IMR-90 (cell line): ENCODE measurements at regions not wholly inside any gene's neighbourhood (a gene's known extent, or its start where the extent isn't known, plus 50 kb on each side); places are given as distances from the start of the nearest gene placed in this dataset.

ENCODE experiments used
- ATAC-seq: fragments of 200-7000 bp; cut with Tn5 transposase; 2 replicates; pipeline ENCODE4 v1.9.1; 2020; ENCODE audit warnings: low read depth, mild to moderate bottlenecking, moderate library complexity
- BruUV-seq: library from RNA; stranded (reverse); fragments of 400-500 nt; replicated peaks from 2 replicates; lab custom pipeline; 2021; lab: Mats Ljungman, UMichigan
- CTCF ChIA-PET: fragments of 300-600 bp; formaldehyde crosslinking; extraction: SDS; loops from one replicate; lab custom pipeline; 2021; ENCODE audit warnings: antibody characterized with exemption; lab: Yijun Ruan, JAX
- POLR2A ChIA-PET: fragments of 300-600 bp; sonication (Branson Sonifier 250); formaldehyde crosslinking; loops from one replicate; lab custom pipeline; 2022; ENCODE audit warnings: antibody characterized with exemption; ENCODE audit not compliant: unreplicated experiment; lab: Charles Lee
- DNase-seq: peaks from one replicate; pipeline ENCODE4 v3.0.0; 2013
- H2AFZ ChIP-seq: replicated peaks from 2 replicates; pipeline ENCODE3; 2013; ENCODE audit warnings: low read length, mild to moderate bottlenecking; ENCODE audit not compliant: poor library complexity
- H2AK5ac ChIP-seq: 2 replicates; pipeline ENCODE4 v1.6.1; 2013; ENCODE audit warnings: low read depth, low read length, inconsistent platforms
- H2AK9ac ChIP-seq: replicated peaks from 2 replicates; pipeline ENCODE3; 2013; ENCODE audit warnings: mild to moderate bottlenecking, low read depth, low read length, moderate library complexity; ENCODE audit not compliant: poor library complexity
- H2BK120ac ChIP-seq: 2 replicates; pipeline ENCODE4 v1.6.1; 2013; ENCODE audit warnings: low read depth, low read length, inconsistent platforms
- H2BK15ac ChIP-seq: 3 replicates; pipeline ENCODE4 v1.6.1; 2013; ENCODE audit warnings: low read depth, low read length, inconsistent platforms
- H2BK20ac ChIP-seq: 2 replicates; pipeline ENCODE4 v1.6.1; 2013; ENCODE audit warnings: low read depth, mild to moderate bottlenecking, inconsistent platforms, low read length, moderate library complexity
- H2BK5ac ChIP-seq: 2 replicates; pipeline ENCODE4 v1.6.1; 2013; ENCODE audit warnings: mild to moderate bottlenecking, low read depth, low read length, inconsistent platforms; ENCODE audit not compliant: poor library complexity, severe bottlenecking
- H3K14ac ChIP-seq: replicated peaks from 2 replicates; pipeline ENCODE4 v1.6.1; 2013; ENCODE audit warnings: low read depth, low read length, inconsistent platforms
- H3K18ac ChIP-seq: 2 replicates; pipeline ENCODE4 v1.6.1; 2013; ENCODE audit warnings: low read depth, low read length, control low read depth
- H3K23ac ChIP-seq: 2 replicates; pipeline ENCODE4 v1.6.1; 2013; ENCODE audit warnings: low read depth, low read length, inconsistent platforms
- H3K27ac ChIP-seq: 2 replicates; pipeline ENCODE4 v1.5.1; 2013; ENCODE audit warnings: mild to moderate bottlenecking, control low read depth, low read length; ENCODE audit not compliant: insufficient read depth
- H3K27me3 ChIP-seq: 2 replicates; pipeline ENCODE4 v1.6.1; 2013; ENCODE audit warnings: low read length; ENCODE audit not compliant: control insufficient read depth, insufficient read depth
- H3K36me3 ChIP-seq: 2 replicates; pipeline ENCODE4 v1.6.1; 2013; ENCODE audit warnings: low read length, mixed read lengths; ENCODE audit not compliant: control insufficient read depth, insufficient read depth
- H3K4ac ChIP-seq: 2 replicates; pipeline ENCODE4 v1.6.1; 2013; ENCODE audit warnings: low read depth, low read length, inconsistent platforms
- H3K4me1 ChIP-seq: 2 replicates; pipeline ENCODE4 v1.6.1; 2013; ENCODE audit warnings: low read length, mixed read lengths; ENCODE audit not compliant: control insufficient read depth, insufficient read depth
- H3K4me2 ChIP-seq: 2 replicates; pipeline ENCODE4 v1.6.1; 2013; ENCODE audit warnings: low read depth, mild to moderate bottlenecking, control low read depth, low read length, moderate library complexity
- H3K4me3 ChIP-seq: 2 replicates; pipeline ENCODE4 v1.5.1; 2013; ENCODE audit warnings: low read depth, mild to moderate bottlenecking, control low read depth, low read length, moderate library complexity; ENCODE audit not compliant: insufficient read depth
- H3K56ac ChIP-seq: 2 replicates; pipeline ENCODE4 v1.6.1; 2013; ENCODE audit warnings: low read length, inconsistent platforms; ENCODE audit not compliant: insufficient read depth; ENCODE audit errors: extremely low read depth
- H3K79me1 ChIP-seq, 2 experiments: 2 replicates each; pipeline ENCODE4 v1.6.1; 2013; ENCODE audit warnings: low read length in 2 of 2, inconsistent platforms in 1 of 2, low read depth in 1 of 2
- H3K9ac ChIP-seq: 2 replicates; pipeline ENCODE4 v1.6.1; 2013; ENCODE audit warnings: low read depth, low read length, control low read depth
- H3K9me1 ChIP-seq: 2 replicates; pipeline ENCODE4 v1.6.1; 2013; ENCODE audit warnings: low read length, inconsistent platforms; ENCODE audit not compliant: insufficient read depth
- H3K9me3 ChIP-seq: 2 replicates; pipeline ENCODE4 v1.6.1; 2013; ENCODE audit warnings: low read length; ENCODE audit not compliant: control insufficient read depth, insufficient read depth
- H4K20me1 ChIP-seq: 2 replicates; pipeline ENCODE4 v1.6.1; 2013; ENCODE audit warnings: low read length, inconsistent platforms; ENCODE audit not compliant: insufficient read depth
- H4K5ac ChIP-seq: 2 replicates; pipeline ENCODE4 v1.6.1; 2013; ENCODE audit warnings: mild to moderate bottlenecking, low read depth, low read length, control low read depth
- H4K8ac ChIP-seq, 2 experiments: 2 replicates each; pipeline ENCODE4 v1.6.1; 2013; ENCODE audit warnings: low read depth in 2 of 2, low read length in 2 of 2, control low read depth in 1 of 2, inconsistent platforms in 1 of 2
- H4K91ac ChIP-seq: 2 replicates; pipeline ENCODE4 v1.6.1; 2013; ENCODE audit warnings: low read depth, low read length, inconsistent platforms; ENCODE audit not compliant: insufficient read depth
- BHLHE40 ChIP-seq: fragments of 150-350 bp; IDR thresholded peaks from 2 replicates; pipeline ENCODE4 v1.6.1; 2016; ENCODE audit warnings: mild to moderate bottlenecking, low read depth, low read length
- CEBPB ChIP-seq: IDR thresholded peaks from 2 replicates; pipeline ENCODE4 v1.6.1; 2012; ENCODE audit warnings: low read depth, low read length, improper control_type of control experiment
- CHD1 ChIP-seq: IDR thresholded peaks from 2 replicates; pipeline ENCODE4 v1.6.1; 2012; ENCODE audit warnings: low read depth, low read length, improper control_type of control experiment
- FOS ChIP-seq: fragments of 150-350 bp; IDR thresholded peaks from 2 replicates; pipeline ENCODE4 v1.6.1; 2016; ENCODE audit warnings: low read depth, low read length
- MAFK ChIP-seq: IDR thresholded peaks from 2 replicates; pipeline ENCODE4 v1.6.1; 2012; ENCODE audit warnings: low read depth, low read length, improper control_type of control experiment
- MAZ ChIP-seq: IDR thresholded peaks from 2 replicates; pipeline ENCODE4 v1.6.1; 2012; ENCODE audit warnings: low read depth, mild to moderate bottlenecking, low read length, improper control_type of control experiment, moderate library complexity, borderline replicate concordance
- MXI1 ChIP-seq: IDR thresholded peaks from 2 replicates; pipeline ENCODE4 v1.6.1; 2012; ENCODE audit warnings: low read depth, mild to moderate bottlenecking, low read length, moderate library complexity, borderline replicate concordance
- NFE2L2 ChIP-seq: fragments of 150-350 bp; IDR thresholded peaks from 2 replicates; pipeline ENCODE4 v1.6.1; 2016; ENCODE audit warnings: low read depth, mild to moderate bottlenecking, low read length
- POLR2A ChIP-seq: IDR thresholded peaks from 2 replicates; pipeline ENCODE4 v1.6.1; 2012; ENCODE audit warnings: mild to moderate bottlenecking, low read depth, low read length
- RAD21 ChIP-seq: IDR thresholded peaks from 2 replicates; pipeline ENCODE4 v1.6.1; 2012; ENCODE audit warnings: low read length, improper control_type of control experiment
- RCOR1 ChIP-seq: IDR thresholded peaks from 2 replicates; pipeline ENCODE4 v1.6.1; 2012; ENCODE audit warnings: mild to moderate bottlenecking, low read length, improper control_type of control experiment; ENCODE audit not compliant: insufficient replicate concordance
- RFX5 ChIP-seq: IDR thresholded peaks from 2 replicates; pipeline ENCODE4 v1.8.0; 2012; ENCODE audit warnings: low read depth, mild to moderate bottlenecking, low read length, moderate library complexity
- SMC3 ChIP-seq: fragments of 150-350 bp; IDR thresholded peaks from 2 replicates; pipeline ENCODE4 v1.6.1; 2016; ENCODE audit warnings: low read depth, mild to moderate bottlenecking, antibody characterized with exemption, low read length, moderate library complexity
- WGBS, 2 experiments: methylation state at CpG; one replicate each; pipeline versions ENCODE4 v1.1.5 to v1.1.7; 2013; ENCODE audit warnings: missing lambda C conversion rate in 2 of 2; ENCODE audit not compliant: insufficient read length in 1 of 2; ENCODE audit errors: extremely low coverage in 2 of 2; 5-methylcytosine and 5-hydroxymethylcytosine counted together
- dilution Hi-C: fragments of 300-500 bp; cut with HindIII; formaldehyde crosslinking; loops from one replicate; pipeline ENCODE4 v1.14.3; 2018; ENCODE audit warnings: low sequenced_read_pairs; ENCODE audit not compliant: unreplicated experiment
- in situ Hi-C: fragments of 300-500 bp; cut with MboI; formaldehyde crosslinking; loops from 3 replicates; pipeline ENCODE4 v1.14.3; 2019; ENCODE audit warnings: low sequenced_read_pairs, inconsistent platforms, mixed read lengths
- intact Hi-C: fragments of 100-400 bp; cut with micrococcal nuclease; formaldehyde crosslinking; loops from 2 replicates; pipeline ENCODE4 v1.10.0; 2022
- TF ChIP-seq, protein P1 (sequence below): fragments of 150-350 bp; IDR thresholded peaks from 2 replicates; pipeline ENCODE4 v1.6.1; 2016; ENCODE audit warnings: low read depth, mild to moderate bottlenecking, low read length, moderate library complexity, borderline replicate concordance
- TF ChIP-seq, protein P2 (sequence below): conservative IDR thresholded peaks from 2 replicates; pipeline ENCODE4 v1.5.1; 2012; ENCODE audit warnings: mild to moderate bottlenecking, low read depth, low read length, improper control_type of control experiment
- TF ChIP-seq, protein P3 (sequence below): fragments of 150-350 bp; IDR thresholded peaks from 2 replicates; pipeline ENCODE4 v1.6.1; 2017; ENCODE audit warnings: mild to moderate bottlenecking, antibody characterized with exemption, low read length, low read depth

DNA sequence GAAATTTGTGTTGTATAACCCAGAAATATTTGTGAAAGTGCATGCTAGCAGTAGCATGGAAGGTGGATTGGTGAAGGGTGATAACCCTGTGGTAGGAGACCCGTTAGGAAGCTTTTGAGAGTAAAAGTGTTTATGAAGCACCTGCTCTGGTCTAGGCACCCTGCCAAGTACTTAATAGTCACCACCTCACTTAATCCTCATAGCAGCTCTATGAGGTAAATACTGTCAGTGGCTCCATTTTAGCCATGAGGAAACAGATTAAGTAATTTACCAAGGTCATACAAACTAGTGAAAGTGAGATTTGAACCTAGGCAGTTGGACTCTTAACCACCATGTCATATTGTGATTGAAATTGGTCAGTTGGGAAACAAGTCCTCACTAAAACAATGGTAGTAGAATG, 66.8 kb downstream of the TET3 start:
- intact Hi-C loops: no loop called here

More for the DNA sequence above, 66.8 kb downstream of the TET3 start:
- Histone ChIP-seq H3K18ac (no peak overlapping the region), H3K9me3 (no peaks in the 10 kb centered on the region), H3K9me1 (peaks cover 19% of the 10 kb centered on the region), H3K23ac (no peak overlapping the region), H3K14ac (no peak overlapping the region), H4K8ac (no peak overlapping the region), H2AFZ (no peak overlapping the region), H4K91ac (no peak overlapping the region), H2AK5ac (no peak overlapping the region), H3K4me3 (no peak overlapping the region), H3K27me3 (no peaks in the 10 kb centered on the region), H3K9ac (no peak overlapping the region), H2BK5ac (no peak overlapping the region), H2AK9ac (no peak overlapping the region), H2BK20ac (no peak overlapping the region), H3K79me1 (peaks cover 15 to 42% of the 10 kb centered on the region in 2 experiments; a peak in 3 of 4 replicates), H3K4me1 (peaks cover 1% of the 10 kb centered on the region; the same call in 1 of the 2 replicates), H3K56ac (no peak overlapping the region), H4K20me1 (peaks cover 13% of the 10 kb centered on the region; the same call in 1 of the 2 replicates), H2BK120ac (no peak overlapping the region), H3K4ac (no peak overlapping the region), H3K36me3 (peaks cover 11% of the 10 kb centered on the region), H2BK15ac (no peak overlapping the region), H4K5ac (no peak overlapping the region), H3K27ac (no peak overlapping the region), H3K4me2 (no peak overlapping the region)
- in situ Hi-C loops (no loop called here), dilution Hi-C loops (no loop called here)
- TF ChIP-seq, protein P1, sequence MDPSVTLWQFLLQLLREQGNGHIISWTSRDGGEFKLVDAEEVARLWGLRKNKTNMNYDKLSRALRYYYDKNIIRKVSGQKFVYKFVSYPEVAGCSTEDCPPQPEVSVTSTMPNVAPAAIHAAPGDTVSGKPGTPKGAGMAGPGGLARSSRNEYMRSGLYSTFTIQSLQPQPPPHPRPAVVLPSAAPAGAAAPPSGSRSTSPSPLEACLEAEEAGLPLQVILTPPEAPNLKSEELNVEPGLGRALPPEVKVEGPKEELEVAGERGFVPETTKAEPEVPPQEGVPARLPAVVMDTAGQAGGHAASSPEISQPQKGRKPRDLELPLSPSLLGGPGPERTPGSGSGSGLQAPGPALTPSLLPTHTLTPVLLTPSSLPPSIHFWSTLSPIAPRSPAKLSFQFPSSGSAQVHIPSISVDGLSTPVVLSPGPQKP: no peak
- TF ChIP-seq NFE2L2 (no peak), MAZ (no peak), RCOR1 (no peak), POLR2A (no peak), RFX5 (no peak), BHLHE40 (no peak), MXI1 (no peak), CEBPB (no peak), RAD21 (no peak), MAFK (no peak), FOS (no peak), SMC3 (no peak), CHD1 (no peak)
- TF ChIP-seq, protein P2, sequence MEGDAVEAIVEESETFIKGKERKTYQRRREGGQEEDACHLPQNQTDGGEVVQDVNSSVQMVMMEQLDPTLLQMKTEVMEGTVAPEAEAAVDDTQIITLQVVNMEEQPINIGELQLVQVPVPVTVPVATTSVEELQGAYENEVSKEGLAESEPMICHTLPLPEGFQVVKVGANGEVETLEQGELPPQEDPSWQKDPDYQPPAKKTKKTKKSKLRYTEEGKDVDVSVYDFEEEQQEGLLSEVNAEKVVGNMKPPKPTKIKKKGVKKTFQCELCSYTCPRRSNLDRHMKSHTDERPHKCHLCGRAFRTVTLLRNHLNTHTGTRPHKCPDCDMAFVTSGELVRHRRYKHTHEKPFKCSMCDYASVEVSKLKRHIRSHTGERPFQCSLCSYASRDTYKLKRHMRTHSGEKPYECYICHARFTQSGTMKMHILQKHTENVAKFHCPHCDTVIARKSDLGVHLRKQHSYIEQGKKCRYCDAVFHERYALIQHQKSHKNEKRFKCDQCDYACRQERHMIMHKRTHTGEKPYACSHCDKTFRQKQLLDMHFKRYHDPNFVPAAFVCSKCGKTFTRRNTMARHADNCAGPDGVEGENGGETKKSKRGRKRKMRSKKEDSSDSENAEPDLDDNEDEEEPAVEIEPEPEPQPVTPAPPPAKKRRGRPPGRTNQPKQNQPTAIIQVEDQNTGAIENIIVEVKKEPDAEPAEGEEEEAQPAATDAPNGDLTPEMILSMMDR: no peak
- TF ChIP-seq, protein P3, sequence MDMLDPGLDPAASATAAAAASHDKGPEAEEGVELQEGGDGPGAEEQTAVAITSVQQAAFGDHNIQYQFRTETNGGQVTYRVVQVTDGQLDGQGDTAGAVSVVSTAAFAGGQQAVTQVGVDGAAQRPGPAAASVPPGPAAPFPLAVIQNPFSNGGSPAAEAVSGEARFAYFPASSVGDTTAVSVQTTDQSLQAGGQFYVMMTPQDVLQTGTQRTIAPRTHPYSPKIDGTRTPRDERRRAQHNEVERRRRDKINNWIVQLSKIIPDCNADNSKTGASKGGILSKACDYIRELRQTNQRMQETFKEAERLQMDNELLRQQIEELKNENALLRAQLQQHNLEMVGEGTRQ: no peak
- no CpG with 5 or more reads among the region's 1 CpG for WGBS, 2 experiments
- no peak for ATAC-seq
- no TSS peak for BruUV-seq
- DNase-seq: no peak
- ChIA-PET POLR2A (no interaction called here), CTCF (no interaction called here)
